ENCODE measurements at regions not wholly inside any gene's neighbourhood (a gene's known extent, or its start where the extent isn't known, plus 50 kb on each side); places are given as distances from the start of the nearest gene placed in this dataset.

GRCh38 chr14:86640288-86640687 lies 1110.3 kb downstream of the FLRT2 start:
- DNase-seq: no peak

GRCh38 chr14:86639666-86640065 lies 1109.7 kb downstream of the FLRT2 start:
- DNase-seq: no peak

DNA sequence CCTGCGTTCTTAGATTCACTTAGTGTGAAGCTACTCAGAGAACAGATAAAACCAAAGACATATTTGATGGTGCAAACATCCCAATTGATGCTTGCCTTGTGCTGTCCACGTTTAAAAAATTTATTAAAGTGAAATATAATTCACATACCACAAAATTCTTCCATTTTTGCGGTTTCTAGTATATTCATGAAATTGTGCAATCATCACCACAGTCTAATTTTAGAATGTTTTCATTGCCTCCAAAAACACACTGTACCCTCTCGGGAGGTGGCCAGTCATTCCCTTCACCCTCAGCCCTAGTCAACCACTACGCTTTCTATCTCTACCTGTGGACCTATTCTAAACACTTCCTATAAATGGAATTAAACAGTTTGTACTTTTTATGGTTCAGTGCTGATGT lies 1109.2 kb downstream of the FLRT2 start:
- no peak for DNase-seq

GRCh38 chr14:86627080-86627479 lies 1097.1 kb downstream of the FLRT2 start:
- DNase-seq: no peak

- no peak for DNase-seq
Measured at GRCh38 chr14:86626530-86626929, 1096.6 kb downstream of the FLRT2 start.

DNA sequence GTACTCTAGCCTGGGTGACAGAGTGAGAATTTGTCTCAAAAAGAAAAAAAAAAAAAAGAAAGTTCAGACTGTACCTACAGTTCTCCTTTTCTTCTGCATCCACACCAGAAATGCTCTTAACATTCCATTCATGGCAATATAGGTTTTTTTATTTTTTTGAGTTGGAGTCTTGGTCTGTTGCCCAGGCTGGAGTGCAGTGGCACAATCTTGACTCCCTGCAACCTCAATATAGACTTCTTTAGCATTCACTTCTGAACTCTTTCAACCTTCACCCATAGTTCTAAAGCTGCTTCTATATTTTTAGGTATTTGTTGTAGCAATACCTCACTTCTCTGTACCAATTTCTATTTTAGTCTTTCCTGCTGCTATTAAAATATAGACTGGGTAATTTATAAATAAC lies 1095.7 kb downstream of the FLRT2 start:
- no peak for DNase-seq

DNA sequence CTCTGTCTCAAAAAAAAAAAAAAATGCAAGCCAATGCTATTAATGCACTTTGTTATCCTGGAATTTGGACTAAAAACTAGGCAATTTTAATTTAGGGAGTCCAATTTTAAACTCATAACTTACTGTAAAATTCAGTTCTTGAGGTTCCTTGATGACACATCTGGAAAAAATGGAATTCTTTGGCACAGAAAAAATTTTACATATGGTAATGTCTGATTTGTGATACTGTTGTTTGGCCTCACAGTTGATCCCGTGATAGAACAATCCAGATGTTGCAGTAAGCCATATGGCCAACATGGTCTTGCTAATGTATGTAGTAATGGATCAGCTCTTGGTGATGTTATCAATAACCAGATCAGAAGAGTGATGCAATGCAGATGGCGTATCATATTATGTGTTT lies 1089.8 kb downstream of the FLRT2 start:
- no peak for DNase-seq

DNA sequence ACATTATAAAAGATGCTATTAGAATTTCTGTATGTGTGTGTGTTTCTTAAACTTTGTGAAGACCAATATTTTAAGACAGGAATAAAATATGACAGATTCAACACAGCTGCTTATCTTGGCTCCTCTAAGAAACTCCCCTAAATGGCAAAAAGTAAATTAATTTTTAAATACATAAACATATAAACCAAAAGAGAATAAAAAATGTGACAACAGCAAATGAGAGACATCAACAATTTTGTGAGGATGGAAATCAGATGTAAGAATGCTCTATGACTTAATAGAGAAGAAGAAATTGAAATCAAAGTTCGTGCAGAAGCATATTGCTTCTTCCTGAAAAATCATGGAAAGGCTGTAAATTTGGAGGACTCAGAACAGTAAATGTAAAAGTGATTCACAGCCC lies 1083.8 kb downstream of the FLRT2 start:
- DNase-seq: no peak

DNA sequence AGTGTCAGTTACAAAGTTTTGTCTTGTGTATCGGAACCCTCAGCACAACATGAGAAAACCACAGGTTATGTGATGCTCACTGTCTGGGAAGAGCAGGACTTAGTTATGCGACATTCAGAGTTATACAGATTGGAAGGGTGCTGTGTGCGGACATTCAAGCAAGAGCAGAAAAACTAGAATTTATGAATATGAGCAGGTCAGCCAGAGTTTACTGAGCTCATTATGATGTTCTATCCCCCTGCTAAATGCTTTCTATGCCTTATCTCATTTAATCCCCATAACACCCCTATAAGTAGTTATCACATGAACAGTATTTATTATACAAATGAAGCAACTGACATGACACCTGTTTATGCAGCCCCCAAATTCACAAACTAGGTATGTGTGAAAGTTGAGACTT lies 1083.2 kb downstream of the FLRT2 start:
- DNase-seq: no peak

- no peak for DNase-seq
Measured at GRCh38 chr14:86604561-86604960, 1074.6 kb downstream of the FLRT2 start.

DNA sequence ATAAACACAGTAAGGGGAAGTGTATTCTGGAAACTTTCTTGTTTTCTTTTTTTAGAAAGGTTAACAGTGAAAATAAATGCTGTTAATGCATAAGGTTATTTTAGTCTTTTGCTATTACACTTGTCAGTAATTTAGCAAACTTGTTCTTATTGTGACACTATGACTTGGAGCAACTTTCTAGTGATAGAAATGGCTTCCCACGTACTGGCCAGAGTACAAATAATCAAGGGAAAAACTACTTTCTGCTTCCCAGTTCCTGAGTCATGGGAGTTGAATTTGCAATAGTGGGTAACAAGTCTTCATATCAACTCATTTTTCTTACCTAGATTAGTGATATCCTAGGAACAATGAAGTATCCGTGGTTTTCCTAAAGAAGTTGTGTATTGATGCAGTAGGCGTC lies 1072.3 kb downstream of the FLRT2 start:
- DNase-seq: no peak

- no peak for DNase-seq
Measured at GRCh38 chr14:86601813-86602212, 1071.9 kb downstream of the FLRT2 start.

GRCh38 chr14:86597279-86597678 lies 1067.3 kb downstream of the FLRT2 start:
- DNase-seq: no peak

DNA sequence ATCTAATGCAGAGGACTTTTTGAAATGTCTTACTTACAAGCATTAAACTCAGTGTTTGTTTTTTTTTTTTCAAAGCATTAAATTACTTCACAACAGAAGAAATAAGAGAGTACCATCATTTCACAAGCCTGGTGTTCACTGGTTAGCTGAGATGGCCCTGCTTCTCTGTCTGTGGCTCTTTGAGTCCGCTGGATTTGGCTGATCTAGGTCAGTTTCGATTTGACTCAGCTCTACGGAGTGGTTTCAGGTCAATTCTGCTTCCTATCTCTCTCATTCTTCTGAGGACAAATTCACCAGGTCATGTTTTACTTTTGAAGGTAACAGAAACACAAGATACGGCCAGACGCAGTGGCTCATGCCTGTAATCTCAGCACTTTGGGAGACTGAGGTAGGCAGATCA lies 1066.1 kb downstream of the FLRT2 start:
- no peak for DNase-seq

- DNase-seq: no peak
Measured at GRCh38 chr14:86575141-86575540, 1045.2 kb downstream of the FLRT2 start.

GRCh38 chr14:86574778-86575129 lies 1044.8 kb downstream of the FLRT2 start:
- DNase-seq: no peak

GRCh38 chr14:86574051-86574777 lies 1044.3 kb downstream of the FLRT2 start:
- no peak for DNase-seq

- no peak for DNase-seq
Measured at GRCh38 chr14:86570371-86570770, 1040.4 kb downstream of the FLRT2 start.

DNA sequence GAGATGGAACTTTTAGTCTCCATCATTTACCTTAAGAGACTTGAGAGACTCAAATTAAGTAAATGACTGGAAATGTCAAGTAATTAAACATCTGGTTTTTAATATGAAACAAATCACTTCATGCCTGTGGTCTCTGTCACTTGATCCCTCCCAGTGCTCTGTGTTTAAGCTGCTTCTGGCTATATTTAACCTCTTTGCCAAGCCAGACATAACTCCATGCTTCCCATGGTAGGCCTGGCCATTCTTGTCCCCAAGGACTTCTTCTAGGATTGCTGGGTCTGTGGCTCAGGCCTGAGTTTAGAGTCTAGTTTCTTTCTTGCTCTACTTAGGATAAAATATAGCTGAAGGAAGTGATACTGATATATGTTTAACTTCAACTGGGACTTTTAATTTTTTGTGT lies 1013.6 kb downstream of the FLRT2 start:
- DNase-seq: no peak

- no peak for DNase-seq
Measured at GRCh38 chr14:86541972-86542371, 1012.0 kb downstream of the FLRT2 start.

DNA sequence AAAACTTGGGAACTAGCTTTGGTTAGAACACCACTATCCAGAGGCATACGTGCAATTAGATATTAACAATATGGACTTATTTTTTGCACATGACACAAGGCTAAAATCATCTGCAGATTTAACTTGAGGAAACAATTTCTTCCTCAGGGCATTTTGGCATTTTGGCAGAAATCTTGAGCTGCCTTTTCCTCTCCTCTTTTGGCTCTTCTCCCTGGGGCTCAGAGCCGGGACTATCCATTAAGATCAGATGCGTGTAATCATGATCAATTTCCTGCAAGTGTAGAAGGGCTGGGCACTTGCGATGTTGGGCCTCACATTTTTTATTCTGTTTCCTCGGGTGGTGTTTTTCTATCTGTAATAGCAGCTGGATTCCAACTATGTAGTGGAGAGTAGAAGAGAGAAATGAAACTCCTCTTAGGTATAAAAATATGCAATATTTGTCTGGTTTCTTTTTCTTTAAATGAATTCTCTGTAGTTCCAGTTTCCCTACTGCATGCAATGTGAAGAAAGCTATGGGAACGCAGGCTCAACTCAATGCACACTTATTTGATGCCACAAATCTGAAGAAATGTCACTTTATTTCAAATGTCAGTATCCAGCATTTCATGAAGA lies 1010.8 kb downstream of the FLRT2 start:
- DNase-seq: no peak

GRCh38 chr14:86539361-86540070 lies 1009.6 kb downstream of the FLRT2 start:
- no peak for DNase-seq

DNA sequence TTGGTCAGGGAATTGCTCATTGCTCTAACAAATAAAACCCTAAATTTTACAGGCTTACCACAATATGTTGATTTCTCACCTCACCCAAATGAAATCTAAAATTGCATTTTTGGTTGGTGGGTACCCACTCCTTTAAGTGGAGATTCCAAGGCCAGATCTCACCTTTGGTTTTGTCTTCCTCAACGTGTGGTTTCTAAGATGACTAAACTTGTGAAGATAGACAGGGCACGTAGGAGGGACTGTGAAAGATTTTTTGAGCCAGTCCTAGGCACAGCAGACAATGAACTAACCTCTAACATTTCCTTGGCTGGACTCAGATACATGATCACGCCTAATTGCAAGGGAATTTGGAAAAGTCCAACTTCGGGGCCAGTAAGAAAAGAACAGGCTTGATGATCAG lies 1003.9 kb downstream of the FLRT2 start:
- DNase-seq: no peak
